UCSD-AML1 (cell line): ENCODE measurements at regions not wholly inside any gene's neighbourhood (a gene's known extent, or its start where the extent isn't known, plus 50 kb on each side); places are given as distances from the start of the nearest gene placed in this dataset.

Experiments used
- DNase-seq: peaks from one replicate; lab custom pipeline; 2025; ENCODE audit not compliant: unreplicated experiment; lab: John Stamatoyannopoulos, UW

DNA sequence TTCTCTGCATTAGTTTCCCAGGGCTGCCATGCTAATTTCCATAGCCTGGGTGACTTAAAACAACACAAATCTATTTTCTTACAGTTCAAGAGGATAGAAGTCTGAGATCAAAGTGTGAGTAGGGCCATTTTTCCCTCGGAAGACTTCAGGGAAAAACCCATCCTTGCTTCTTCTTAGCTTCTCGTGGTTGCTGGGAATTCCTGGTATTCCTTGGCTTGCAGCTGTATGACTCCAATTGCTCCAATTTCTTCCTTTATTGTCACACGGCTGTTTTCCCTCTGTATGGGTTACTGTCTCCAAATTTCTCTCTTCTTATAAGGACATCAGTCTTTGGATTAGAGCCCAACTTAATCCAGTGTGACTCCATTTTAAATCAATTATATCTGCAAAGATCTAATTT, 128.4 kb upstream of the JAG1 start:
- no peak for DNase-seq

DNA sequence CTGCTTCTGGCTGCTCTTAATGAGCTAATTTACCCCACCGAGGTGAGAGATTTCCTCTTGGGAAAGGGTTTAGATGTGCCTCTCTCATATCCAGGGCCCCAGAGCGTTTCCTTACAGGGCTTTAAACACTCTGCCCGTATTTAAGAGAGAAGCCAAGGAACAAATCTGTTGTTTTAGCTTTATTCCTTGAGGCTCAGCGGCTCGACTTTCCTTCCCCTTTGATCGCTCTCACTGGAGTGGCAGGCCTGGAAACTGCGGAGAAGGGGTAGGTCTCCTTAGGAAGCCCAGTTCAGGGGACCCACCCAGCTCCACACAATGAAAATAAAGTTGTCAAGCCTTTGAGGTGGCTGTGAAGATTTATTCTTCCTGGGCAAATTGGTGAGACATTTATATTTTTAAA, 132.0 kb upstream of the JAG1 start:
- no peak for DNase-seq

DNA sequence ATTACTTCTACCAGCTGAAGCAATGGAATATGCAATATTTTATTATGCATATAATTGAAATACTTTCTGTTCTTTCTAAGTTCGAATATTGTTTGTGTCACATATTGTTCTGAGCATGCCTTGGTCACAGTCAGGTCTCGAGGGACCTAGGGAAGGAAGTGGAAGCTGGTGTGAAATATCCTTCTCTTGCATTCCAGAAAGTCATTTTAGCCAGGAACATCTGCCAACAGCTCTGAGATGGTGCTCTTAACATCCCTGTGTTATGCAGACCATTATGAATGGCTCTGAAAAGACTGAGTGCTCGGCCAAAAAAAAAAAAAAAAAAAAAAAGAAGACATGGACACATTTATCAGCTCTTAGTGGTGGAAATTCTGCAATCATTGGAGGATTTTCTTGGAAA, 132.7 kb upstream of the JAG1 start:
- DNase-seq, result no peak

DNA sequence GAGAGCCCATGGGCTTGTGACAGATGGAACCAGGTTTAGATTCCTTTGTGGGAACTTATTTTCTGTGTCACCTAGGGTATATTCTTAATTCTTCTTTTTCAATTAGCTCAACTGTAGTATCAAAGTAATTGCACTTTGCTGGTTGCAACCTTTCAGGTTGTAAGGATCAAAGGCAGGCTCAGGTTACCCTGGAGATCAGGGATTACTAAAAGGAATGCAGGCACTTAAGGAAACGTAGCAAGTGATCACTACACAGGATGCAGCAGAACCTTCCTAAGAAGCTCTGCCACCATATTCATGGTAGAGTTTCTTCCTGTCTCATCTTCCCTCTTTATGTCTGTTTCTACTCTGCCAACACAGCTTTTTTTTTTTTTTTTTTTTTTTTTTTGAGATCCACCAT, 133.2 kb upstream of the JAG1 start:
- DNase-seq, result no peak

DNA sequence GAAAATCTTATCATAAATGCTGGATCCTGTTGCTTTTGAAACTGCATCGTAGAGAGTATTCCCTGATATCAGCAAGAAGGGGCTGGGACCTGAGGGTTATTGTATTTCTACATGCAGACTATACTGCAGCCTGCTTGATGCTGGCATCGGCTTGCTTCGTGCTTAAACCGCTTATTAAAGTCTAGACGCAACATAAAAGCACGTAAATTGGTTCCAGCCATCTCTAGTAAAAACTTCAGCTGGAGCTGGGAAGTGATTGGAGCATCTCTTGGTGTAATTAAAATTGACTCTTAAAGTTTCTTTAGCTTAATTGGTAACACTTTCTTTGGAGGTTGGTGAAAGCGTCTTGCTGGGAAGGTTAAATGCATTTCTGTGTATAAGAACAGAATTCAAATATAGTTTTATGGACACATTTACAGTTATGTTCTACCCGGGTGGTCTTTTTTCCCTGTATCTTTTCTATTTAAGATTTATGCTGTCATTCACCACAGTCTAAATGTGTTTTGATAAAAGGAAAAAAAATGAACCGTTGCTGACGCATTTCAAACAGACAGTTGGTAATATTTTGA, 139.0 kb upstream of the JAG1 start:
- no peak for DNase-seq

DNA sequence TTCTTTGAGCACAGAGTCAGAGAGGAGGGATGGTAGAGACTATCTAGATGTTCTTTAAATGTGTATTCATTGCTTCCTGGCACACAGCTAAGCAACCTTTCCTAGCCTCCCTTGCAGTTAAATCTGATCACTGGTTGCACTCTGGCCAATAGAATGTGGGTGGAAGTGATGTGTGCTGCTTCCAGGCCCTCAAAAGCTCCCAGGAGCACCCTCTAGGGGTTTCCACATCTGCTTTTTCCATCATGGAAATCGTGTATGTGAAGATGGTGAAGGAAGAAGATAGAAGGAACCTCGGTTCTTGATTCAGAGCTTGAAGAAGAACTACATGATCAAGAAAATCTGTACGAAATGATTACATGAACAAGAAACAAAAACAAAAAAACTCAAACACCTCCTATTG, 149.8 kb upstream of the JAG1 start:
- DNase-seq, result no peak

DNA sequence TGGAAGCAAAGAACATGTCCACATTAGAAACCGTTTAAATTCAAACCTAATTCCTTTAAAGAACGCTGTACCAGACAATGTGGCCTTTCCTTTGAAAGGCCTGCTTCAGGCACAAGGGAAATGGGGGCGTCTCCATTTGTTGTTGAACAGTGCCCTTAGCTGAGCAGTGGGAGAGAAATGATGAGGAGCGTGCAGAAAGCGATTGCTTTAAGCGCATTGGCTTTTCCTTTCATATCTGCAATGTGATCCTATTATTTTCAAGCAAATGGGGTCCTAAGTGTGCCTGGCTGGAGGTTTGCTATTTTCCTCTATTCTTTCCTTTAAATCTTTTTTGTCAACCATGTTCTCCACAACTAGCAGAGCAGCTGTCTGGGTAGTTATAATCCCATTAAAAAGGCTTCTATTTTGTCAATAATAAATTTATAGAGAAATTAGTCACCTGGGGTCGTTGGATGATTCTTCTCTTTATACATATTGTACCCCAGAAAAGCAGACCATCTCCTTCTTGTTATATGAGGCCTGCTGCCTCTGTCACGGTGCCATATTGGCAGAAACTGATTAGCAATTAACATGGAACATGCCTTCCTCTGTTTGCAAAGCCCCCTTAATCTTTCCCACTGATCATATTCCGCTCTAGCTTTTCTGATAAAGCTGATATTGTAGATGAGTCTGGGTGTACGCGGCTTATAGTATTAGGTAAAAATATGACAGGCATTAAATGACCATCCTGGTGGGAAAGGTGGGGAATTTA, 151.1 kb upstream of the JAG1 start:
- no peak for DNase-seq

DNA sequence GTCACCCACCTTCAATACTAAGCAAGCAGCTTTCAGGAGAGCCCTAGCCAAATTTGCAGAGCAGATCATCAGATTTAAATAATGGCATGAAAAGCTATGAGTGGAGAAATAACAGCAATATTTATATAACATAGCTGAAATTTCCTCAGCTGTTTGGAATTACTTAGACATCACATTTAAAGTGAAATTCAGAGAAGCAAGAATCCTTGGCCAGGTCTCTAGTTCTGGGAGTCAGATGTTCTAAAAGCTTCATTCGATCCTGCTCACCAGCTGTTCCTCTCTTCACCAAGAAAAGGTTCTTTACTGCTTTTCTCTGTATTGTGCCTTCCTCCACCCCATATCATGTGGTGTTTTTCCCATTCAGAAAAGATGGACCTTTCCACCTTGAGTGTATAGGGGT, 152.3 kb upstream of the JAG1 start:
- DNase-seq, result no peak

DNA sequence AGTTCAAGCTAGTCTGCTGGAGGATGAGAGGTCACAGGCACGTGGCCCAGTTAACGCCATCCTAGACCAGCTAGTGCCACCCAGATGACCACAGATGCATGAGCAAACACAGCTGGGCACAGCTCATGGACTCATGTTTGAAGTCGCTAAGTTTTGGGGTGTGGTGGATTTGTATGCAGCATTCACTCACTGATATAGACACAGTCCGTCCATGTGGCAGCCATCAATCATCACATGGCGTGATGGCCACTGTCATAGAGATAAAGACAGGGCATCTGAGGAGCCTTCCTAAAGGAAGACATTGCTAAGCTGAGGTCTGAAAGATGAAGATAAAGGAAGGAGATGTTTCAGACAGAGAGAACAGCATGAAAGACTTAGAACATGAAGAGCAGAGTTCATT, 154.4 kb upstream of the JAG1 start:
- no peak for DNase-seq

DNA sequence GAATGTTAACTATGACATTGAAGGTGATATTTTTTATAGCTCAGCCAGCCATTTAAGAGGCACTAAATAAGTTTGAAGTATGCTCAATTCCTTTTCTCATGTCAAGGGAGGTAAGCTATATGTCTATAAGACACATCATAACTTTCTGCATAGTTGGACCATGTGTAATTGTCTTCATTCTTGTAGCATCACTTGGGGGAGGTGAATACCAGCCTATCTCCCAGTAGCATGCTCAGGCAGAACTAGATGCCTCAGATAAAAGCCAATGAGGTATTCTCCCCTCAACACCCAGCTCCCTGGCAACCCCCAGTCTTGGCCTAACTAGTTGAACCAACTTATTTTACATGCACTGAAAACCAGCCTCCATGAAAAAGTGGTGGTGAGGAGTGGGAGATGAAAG, 158.3 kb upstream of the JAG1 start:
- no peak for DNase-seq

DNA sequence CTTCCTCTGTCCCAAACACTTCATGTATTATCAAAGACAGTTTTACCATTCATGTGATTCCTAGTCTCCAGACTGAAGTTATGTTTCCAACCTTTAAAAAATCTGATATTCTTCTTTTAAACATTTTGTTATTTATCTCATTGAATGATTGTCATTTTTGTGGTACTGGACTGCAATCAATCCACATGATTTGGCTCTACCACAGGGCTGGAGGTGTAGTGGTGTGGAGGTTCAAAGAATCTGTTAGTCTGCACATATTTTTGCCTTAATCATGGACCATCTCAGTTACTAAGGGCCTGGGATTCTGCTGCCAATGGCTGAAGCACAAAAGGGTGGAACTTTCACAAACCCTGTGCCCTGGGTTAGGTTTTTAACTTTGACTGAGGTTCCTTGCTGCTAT, 164.1 kb upstream of the JAG1 start:
- no peak for DNase-seq

DNA sequence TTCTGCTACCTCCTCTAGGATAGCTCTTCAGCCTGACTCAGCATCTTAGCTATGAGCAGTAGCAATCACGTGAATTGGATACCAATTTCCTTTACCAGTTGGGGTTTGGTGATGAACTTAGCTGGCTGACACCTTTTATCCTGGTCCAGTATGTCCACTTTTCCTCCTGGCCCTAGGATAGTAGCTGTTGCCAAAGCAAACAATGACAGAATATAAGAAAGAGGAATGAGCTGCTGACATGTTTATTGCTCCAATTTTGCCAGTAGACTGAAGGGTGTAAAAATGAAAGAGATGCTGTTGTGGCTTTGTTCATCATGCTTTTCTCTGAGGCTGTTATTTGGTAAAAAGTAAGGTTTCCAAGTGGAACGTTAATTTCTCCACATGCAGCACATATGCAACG, 168.3 kb upstream of the JAG1 start:
- DNase-seq, result no peak

DNA sequence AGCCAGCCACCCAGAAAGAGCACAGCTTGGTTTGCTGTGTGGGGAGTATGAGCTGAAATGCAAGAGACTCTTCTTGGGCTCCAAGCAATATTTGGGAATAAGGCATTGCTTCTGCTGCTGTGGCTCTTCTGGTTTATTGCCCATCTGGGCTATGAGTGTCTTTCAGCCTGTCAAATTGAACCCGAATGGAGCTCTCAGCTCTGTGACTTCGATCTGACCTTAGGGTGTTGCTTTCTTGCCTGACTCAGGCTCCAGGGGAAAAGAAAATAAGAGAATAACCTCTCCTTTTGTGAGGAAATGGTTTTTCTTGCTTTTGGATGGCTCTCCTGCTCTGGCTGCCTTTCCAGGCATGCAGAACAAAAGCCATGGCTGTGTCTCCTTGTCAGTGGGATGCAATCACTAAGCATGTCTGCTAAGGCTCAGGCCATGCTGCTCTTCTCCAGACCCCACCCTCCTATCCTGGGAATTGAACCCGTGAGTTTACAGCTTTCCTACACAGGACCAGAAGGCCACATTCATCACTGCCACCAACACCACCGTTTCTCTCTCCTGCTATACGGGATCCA, 169.4 kb upstream of the JAG1 start:
- no peak for DNase-seq

DNA sequence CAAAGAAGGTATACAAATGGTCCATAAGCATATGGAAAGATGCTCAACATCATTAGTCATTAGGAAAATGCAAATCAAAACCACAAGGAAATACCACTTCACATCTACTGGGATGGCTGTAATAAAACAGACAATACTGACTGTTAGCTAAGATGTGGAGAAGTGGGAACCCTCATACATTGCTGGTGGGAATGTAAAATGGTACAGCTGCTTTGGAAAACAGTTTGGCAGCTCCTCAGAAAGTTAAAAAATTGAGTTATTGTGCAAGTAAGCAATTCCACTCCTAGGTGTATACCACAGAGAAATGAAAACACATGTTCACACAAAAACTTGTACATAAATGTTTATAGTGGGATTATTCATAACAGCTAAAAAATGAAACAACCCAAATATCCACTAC, 173.0 kb upstream of the JAG1 start:
- no peak for DNase-seq

DNA sequence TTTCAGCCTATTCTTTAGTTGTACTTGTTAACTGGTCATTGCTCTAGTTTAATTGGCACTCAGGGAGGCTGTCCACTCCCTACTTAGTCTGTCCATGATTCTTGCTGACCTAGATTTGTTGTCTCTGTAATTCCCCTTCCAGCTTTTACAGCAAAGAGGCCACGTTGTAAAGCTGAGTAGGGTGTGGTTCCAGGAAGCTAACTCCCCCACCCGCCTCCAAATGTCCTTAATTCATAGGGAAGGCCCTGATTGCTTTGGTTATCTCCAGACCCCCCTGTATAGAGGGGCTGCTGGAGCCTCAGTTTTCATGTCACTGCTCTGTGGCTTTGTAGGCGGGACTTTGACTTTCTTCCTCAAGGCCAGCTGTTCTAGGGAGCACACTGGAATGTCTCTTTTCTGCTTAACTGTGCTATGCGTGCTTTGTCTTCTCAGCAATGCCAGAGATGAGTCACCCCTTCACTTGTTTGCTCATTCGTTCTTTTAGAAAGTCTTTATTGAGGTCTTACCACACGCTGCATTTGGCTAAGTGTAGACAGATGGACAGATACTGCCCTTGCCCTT, 175.1 kb upstream of the JAG1 start:
- no peak for DNase-seq

DNA sequence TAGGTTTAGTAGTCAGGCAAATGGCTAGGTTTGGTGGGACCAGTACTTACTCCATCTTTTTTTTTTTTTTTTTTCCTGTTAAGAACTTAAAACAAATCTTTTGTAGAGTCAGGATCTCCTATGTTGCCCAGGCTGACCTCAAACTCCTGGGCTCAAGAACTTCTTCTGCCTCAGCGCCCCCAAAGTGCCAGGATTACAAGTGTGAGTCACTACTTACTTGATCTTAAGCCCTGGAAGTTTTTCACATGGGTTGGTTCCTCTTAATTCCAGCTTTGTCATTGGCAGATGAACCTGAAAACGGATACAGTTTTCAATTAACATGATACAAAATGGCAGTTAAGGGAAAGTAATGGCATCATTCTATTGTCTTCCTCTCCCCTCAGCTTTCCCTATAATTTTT, 179.4 kb upstream of the JAG1 start:
- DNase-seq, result no peak

DNA sequence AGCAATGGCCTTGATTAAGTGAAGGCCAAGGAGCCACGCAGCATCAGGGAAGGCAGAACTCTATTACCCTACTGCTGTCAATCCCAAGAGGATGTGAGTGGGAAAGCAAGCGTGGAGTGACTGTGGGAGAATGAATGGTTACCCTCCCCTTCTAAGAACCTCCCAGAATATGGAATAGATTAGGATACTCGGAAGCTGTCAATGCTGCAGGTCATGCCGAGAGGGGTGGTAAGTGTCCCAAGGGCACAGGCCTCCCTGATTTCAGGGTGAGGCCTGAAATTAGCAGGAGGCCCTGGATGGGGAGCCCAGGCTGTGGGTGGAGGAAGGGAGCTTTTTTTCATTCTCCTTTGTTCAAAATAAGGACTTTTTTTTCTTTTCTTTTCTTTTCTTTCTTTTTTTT, 179.9 kb upstream of the JAG1 start:
- no peak for DNase-seq

DNA sequence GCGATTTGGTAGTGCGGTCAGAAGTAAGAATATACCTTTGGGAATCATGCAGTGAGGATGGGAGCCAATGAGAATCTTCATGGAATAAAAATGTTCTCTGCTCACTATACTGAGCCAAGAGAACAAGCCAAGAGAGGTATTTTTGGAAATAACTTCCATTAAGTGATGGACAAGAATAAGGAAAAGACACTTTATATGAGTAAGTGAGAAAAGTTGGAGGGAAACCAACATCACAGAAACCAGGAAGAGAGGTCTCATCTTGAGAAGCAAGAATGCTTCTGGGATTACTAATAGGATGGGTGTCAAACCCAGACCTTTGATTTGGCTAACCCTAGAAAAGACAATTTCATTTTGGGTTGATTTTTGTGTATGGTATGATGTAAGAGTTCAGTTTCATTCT, 181.2 kb upstream of the JAG1 start:
- no peak for DNase-seq

DNA sequence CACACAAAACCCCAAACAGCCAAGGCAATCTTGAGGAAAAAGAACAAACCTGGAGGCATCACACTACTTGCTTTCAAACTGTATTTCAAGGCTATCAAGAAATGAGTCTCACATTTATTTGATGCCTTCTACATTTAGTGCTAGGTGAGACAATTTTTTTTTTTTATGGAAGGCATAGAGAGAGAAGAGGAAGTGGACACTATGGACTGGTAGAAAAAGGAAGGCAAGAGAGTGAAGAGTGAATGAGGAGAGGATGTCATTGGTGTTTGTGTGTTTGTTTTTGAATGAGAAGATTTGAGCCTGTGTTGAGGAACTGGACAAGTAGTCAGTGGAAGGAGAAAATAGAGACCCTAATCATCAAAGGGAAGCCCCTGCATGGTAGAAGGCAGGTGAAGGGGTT, 182.0 kb upstream of the JAG1 start:
- no peak for DNase-seq

DNA sequence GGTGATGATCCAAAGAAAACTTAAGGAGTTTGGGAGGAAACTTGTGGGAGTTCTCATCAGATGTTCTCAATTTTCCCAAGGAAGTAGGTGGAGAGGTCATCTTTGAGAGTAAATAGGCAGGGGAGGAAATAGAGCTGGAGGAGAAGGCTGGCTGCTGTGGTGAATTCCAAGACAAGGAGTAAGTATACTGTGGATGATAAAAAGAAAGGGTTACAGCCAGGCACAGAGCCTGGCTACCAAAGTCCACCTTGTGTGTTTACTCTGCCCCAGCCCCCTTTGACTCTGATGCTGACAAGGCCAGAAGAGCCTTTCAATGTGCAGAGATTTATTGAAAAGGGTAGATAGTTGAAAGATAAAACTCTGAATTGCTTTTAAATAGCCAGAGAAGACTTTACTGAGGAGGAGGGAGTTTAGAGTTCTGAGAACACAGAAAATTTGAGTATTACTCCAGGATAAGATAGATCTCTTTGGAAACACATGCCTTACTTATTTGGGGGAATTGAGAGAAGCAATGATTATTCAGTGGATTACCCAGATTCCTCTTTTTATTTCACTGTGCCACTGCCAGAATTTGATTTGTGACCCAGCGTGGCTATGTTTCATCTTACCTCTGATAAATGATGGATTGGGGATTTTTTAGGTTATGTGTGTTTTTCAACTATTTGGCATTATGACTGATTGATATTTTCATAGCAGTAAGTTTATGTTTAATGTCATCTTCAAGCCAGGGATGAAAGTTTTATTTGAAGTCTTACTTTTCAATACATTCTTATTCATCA, 182.6 kb upstream of the JAG1 start:
- no peak for DNase-seq

DNA sequence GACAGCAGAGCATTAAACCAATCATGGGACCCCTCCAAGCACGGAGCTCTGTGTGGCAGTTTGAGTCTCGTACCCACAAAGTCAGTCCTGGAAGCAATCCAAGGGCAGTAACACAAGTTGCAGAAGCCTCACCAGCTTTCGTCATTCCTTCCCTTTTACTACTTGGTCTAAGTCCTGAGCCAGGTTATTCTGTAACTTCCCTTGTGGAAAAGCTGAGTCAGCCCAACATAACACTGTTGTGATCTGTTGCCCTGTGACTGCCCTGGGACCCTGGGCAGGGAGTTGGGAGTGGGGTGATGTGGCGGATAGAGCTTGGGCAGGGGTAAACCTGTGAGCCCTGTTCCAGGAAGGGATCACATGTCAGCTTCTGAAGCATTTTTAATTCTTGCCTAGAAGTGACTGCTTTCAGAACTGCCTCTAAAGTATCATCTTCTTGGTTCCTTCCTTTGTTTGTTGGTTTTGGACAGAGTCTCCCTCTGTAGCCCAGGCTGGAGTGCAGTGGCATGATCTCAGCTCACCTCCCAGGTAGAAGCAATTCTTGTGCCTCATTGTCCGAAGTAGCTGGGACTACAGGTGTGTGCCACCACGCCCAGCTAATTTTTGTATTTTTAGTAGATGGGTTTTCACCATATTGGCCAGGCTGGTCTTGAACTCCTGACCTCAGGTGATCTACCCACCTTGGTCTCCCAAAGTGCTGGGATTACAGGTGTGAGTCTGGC, 183.7 kb upstream of the JAG1 start:
- DNase-seq, result peak; percentile 29
